ENCODE measurements at regions not wholly inside any gene's neighbourhood (a gene's known extent, or its start where the extent isn't known, plus 50 kb on each side); places are given as distances from the start of the nearest gene placed in this dataset.
"Not testable (repeated sequence)": the region's sequence is repeated elsewhere in the genome, so short reads cannot be mapped to it uniquely, and the experiment has no call there.

DNA sequence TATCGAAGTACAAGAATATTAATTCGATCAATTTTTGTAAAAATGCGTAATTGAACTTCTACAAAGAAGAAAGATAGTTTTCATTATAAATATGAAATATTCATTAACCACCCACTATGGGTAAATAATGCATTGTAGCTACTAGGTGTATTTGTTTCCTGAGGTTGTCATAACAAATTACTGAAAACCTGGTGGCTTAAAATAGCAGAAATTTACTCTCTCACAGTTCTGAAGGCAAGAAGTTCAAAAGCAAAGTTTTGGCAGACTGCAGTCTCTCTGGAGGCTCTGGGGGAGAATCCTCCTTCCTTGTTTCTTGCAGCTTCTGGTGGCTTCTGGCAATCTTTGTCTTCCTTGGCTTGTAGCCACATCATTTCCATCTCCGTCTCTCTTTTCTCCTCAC is 99.2 kb upstream of the MIR17HG start:
- TF ChIP-seq CTCF (IDR thresholded peaks at IDR 0.05; ENCODE audit: insufficient read depth, low read length, poor library complexity, severe bottlenecking): no peak
- TF ChIP-seq EZH2phosphoT487 (conservative IDR thresholded peaks at IDR 0.05; ENCODE audit: low read length): no peak
- Histone ChIP-seq H3K4me3 (ENCODE audit: insufficient read depth, low read length, poor library complexity, severe bottlenecking) (no peak overlapping the region), H3K4me2 (ENCODE audit: low read depth, low read length, poor library complexity, severe bottlenecking) (no peak overlapping the region), H3K79me2 (ENCODE audit: insufficient read depth, low read length) (no peaks in the 10 kb centered on the region), H4K20me1 (ENCODE audit: low read depth, low read length) (no peaks in the 10 kb centered on the region), H2AFZ (ENCODE audit: low read depth, low read length, severe bottlenecking) (no peak overlapping the region), H3K9ac (ENCODE audit: low read length) (no peak overlapping the region), H3K27ac (ENCODE audit: low read depth, low read length) (no peak overlapping the region), H3K36me3 (ENCODE audit: low read length) (no peaks in the 10 kb centered on the region), H3K27me3 (ENCODE audit: low read length) (no peaks in the 10 kb centered on the region), H3K9me3 (ENCODE audit: insufficient read depth, low read length) (no peaks in the 10 kb centered on the region), H3F3A (ENCODE audit: insufficient read depth) (no peaks in the 10 kb centered on the region), H3K9me2 (replicated peaks; ENCODE audit: insufficient read depth, low read length) (no peaks in the 10 kb centered on the region)

- Histone ChIP-seq H3K9ac (ENCODE audit: low read length) (no peak overlapping the region), H3F3A (ENCODE audit: insufficient read depth) (no peaks in the 10 kb centered on the region), H3K36me3 (ENCODE audit: low read length) (no peaks in the 10 kb centered on the region), H3K9me3 (ENCODE audit: insufficient read depth, low read length) (no peaks in the 10 kb centered on the region), H4K20me1 (ENCODE audit: low read depth, low read length) (no peaks in the 10 kb centered on the region), H3K4me2 (ENCODE audit: low read depth, low read length, poor library complexity, severe bottlenecking) (no peak overlapping the region), H3K27ac (ENCODE audit: low read depth, low read length) (no peak overlapping the region), H3K9me2 (replicated peaks; ENCODE audit: insufficient read depth, low read length) (no peaks in the 10 kb centered on the region), H3K79me2 (ENCODE audit: insufficient read depth, low read length) (no peaks in the 10 kb centered on the region), H2AFZ (ENCODE audit: low read depth, low read length, severe bottlenecking) (no peak overlapping the region), H3K27me3 (ENCODE audit: low read length) (no peaks in the 10 kb centered on the region), H3K4me3 (ENCODE audit: insufficient read depth, low read length, poor library complexity, severe bottlenecking) (no peak overlapping the region)
- TF ChIP-seq EZH2phosphoT487 (conservative IDR thresholded peaks at IDR 0.05; ENCODE audit: low read length) (no peak), CTCF (IDR thresholded peaks at IDR 0.05; ENCODE audit: insufficient read depth, low read length, poor library complexity, severe bottlenecking) (no peak)
These were observed 98.1 kb upstream of the MIR17HG start for GRCh38 chr13:91249370-91249769.

DNA sequence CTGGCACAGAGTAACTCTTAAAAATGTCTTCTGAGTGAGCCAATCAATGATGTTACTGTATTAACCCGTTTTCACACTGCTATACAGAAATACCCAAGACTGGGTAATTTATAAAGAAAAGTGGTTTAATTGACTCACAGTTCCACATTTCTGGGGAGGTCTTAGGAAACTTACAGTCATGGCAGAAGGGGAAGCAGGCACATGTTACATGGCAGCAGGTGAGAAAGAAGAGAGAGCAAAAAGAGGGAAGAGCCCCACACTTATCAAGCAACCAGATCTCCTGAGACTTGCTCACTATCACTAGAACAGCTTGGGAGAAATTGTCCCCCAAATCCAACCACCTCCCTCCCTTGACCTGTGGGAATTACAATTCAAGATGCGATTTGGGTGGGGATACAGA is 97.6 kb upstream of the MIR17HG start:
- Histone ChIP-seq H3K79me2 (ENCODE audit: insufficient read depth, low read length) (no peaks in the 10 kb centered on the region), H2AFZ (ENCODE audit: low read depth, low read length, severe bottlenecking) (no peak overlapping the region), H3K9ac (ENCODE audit: low read length) (no peak overlapping the region), H3K27ac (ENCODE audit: low read depth, low read length) (no peak overlapping the region), H3K4me2 (ENCODE audit: low read depth, low read length, poor library complexity, severe bottlenecking) (no peak overlapping the region), H4K20me1 (ENCODE audit: low read depth, low read length) (no peaks in the 10 kb centered on the region), H3K36me3 (ENCODE audit: low read length) (no peaks in the 10 kb centered on the region), H3K27me3 (ENCODE audit: low read length) (no peaks in the 10 kb centered on the region), H3K4me3 (ENCODE audit: insufficient read depth, low read length, poor library complexity, severe bottlenecking) (no peak overlapping the region), H3F3A (ENCODE audit: insufficient read depth) (no peaks in the 10 kb centered on the region), H3K9me2 (replicated peaks; ENCODE audit: insufficient read depth, low read length) (no peaks in the 10 kb centered on the region), H3K9me3 (ENCODE audit: insufficient read depth, low read length) (no peaks in the 10 kb centered on the region)
- TF ChIP-seq EZH2phosphoT487 (conservative IDR thresholded peaks at IDR 0.05; ENCODE audit: low read length): no peak
- no peak for TF ChIP-seq CTCF (IDR thresholded peaks at IDR 0.05; ENCODE audit: insufficient read depth, low read length, poor library complexity, severe bottlenecking)

GRCh38 chr13:91251573-91251972 is 95.9 kb upstream of the MIR17HG start:
- H3K9me3 ChIP-seq (ENCODE audit: insufficient read depth, low read length); H3K79me2 ChIP-seq (ENCODE audit: insufficient read depth, low read length); H3K27me3 ChIP-seq (ENCODE audit: low read length); H3K4me3 ChIP-seq (ENCODE audit: insufficient read depth, low read length, poor library complexity, severe bottlenecking); H4K20me1 ChIP-seq (ENCODE audit: low read depth, low read length); H3K9ac ChIP-seq (ENCODE audit: low read length); H3K4me2 ChIP-seq (ENCODE audit: low read depth, low read length, poor library complexity, severe bottlenecking); H3K9me2 ChIP-seq (replicated peaks; ENCODE audit: insufficient read depth, low read length); H3F3A ChIP-seq (ENCODE audit: insufficient read depth); H3K36me3 ChIP-seq (ENCODE audit: low read length); H3K27ac ChIP-seq (ENCODE audit: low read depth, low read length); H2AFZ ChIP-seq (ENCODE audit: low read depth, low read length, severe bottlenecking): not testable (repeated sequence)
